ENCODE measurements at regions not wholly inside any gene's neighbourhood (a gene's known extent, or its start where the extent isn't known, plus 50 kb on each side); places are given as distances from the start of the nearest gene placed in this dataset.

GRCh38 chr4:18075823-18076433 lies 54.4 kb upstream of the LCORL start:
- DNase-seq (ENCODE audit: low spot score): peak; percentile 23

- DNase-seq (ENCODE audit: low spot score): no peak
Measured at GRCh38 chr4:18071894-18072293, 50.3 kb upstream of the LCORL start.
